MM.1S (cell line): ENCODE measurements at regions not wholly inside any gene's neighbourhood (a gene's known extent, or its start where the extent isn't known, plus 50 kb on each side); places are given as distances from the start of the nearest gene placed in this dataset.

ENCODE experiments used
- EZH2 ChIP-seq: fragments of 300-600 bp; sonication (generic); optimal IDR thresholded peaks from 2 replicates; pipeline ENCODE3; 2017; ENCODE audit warnings: low read depth, mild to moderate bottlenecking, antibody characterized with exemption, low read length, mixed read lengths
- EZH2phosphoT487 ChIP-seq: fragments of 300-600 bp; sonication (generic); IDR thresholded peaks from 2 replicates; pipeline ENCODE4 v1.6.1; 2018; ENCODE audit warnings: antibody characterized with exemption, low read length
- TF ChIP-seq, protein P1 (sequence below): fragments of 300-600 bp; sonication (generic); IDR thresholded peaks from 2 replicates; pipeline ENCODE4 v1.5.1; 2016; ENCODE audit warnings: antibody characterized with exemption, low read length, mixed read lengths

GRCh38 chr17:68675723-68676122, 74.6 kb upstream of the FAM20A start:
- TF ChIP-seq, protein P1, sequence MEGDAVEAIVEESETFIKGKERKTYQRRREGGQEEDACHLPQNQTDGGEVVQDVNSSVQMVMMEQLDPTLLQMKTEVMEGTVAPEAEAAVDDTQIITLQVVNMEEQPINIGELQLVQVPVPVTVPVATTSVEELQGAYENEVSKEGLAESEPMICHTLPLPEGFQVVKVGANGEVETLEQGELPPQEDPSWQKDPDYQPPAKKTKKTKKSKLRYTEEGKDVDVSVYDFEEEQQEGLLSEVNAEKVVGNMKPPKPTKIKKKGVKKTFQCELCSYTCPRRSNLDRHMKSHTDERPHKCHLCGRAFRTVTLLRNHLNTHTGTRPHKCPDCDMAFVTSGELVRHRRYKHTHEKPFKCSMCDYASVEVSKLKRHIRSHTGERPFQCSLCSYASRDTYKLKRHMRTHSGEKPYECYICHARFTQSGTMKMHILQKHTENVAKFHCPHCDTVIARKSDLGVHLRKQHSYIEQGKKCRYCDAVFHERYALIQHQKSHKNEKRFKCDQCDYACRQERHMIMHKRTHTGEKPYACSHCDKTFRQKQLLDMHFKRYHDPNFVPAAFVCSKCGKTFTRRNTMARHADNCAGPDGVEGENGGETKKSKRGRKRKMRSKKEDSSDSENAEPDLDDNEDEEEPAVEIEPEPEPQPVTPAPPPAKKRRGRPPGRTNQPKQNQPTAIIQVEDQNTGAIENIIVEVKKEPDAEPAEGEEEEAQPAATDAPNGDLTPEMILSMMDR: no peak
- TF ChIP-seq EZH2: no peak
- TF ChIP-seq EZH2phosphoT487: no peak
